ENCODE measurements at regions not wholly inside any gene's neighbourhood (a gene's known extent, or its start where the extent isn't known, plus 50 kb on each side); places are given as distances from the start of the nearest gene placed in this dataset.

GRCh38 chr2:155060896-155061295, 362.4 kb downstream of the KCNJ3 start:
- H3K27ac ChIP-seq (ENCODE audit: low read depth, low read length), result no peak overlapping the region
- no peaks in the 10 kb centered on the region for H3K9me3 ChIP-seq (ENCODE audit: control insufficient read depth, insufficient read depth, low read length)
- no peaks in the 10 kb centered on the region for H3K27me3 ChIP-seq (ENCODE audit: control insufficient read depth, insufficient read depth, low read length)
- H3K4me1 ChIP-seq (ENCODE audit: control insufficient read depth, insufficient read depth, low read length), result no peaks in the 10 kb centered on the region
- H3K36me3 ChIP-seq (ENCODE audit: control insufficient read depth, insufficient read depth, low read length), result no peaks in the 10 kb centered on the region
- H3K9ac ChIP-seq (ENCODE audit: low read depth, low read length), result no peak overlapping the region
- no peak overlapping the region for H3K4me3 ChIP-seq (ENCODE audit: low read depth, low read length)

DNA sequence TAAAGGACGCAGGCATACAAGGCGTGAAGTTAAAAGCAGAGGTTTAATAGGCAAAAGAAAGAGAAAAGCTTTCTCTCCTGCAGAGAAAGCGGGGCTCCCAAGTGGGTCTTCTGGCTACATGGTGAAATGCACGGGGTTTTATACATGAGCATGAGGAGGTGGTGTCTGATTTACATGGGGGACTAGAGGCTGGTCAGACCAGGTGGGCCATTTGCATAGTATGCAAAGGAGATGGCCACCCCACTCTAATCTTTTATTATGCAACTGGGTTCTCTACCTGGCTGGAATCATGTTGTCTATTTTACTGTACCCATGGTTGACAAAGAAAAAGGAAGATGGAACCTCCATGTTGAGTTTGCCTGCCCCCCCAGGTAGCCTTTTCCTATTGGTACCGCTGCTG, 356.2 kb downstream of the KCNJ3 start:
- Histone ChIP-seq H3K9ac (ENCODE audit: low read depth, low read length) (no peak overlapping the region), H3K4me1 (ENCODE audit: control insufficient read depth, insufficient read depth, low read length) (peaks cover 3% of the 10 kb centered on the region; the same call in 1 of the 2 replicates), H3K27ac (ENCODE audit: low read depth, low read length) (no peak overlapping the region), H3K4me3 (ENCODE audit: low read depth, low read length) (no peak overlapping the region), H3K27me3 (ENCODE audit: control insufficient read depth, insufficient read depth, low read length) (no peaks in the 10 kb centered on the region), H3K36me3 (ENCODE audit: control insufficient read depth, insufficient read depth, low read length) (no peaks in the 10 kb centered on the region), H3K9me3 (ENCODE audit: control insufficient read depth, insufficient read depth, low read length) (no peaks in the 10 kb centered on the region)

DNA sequence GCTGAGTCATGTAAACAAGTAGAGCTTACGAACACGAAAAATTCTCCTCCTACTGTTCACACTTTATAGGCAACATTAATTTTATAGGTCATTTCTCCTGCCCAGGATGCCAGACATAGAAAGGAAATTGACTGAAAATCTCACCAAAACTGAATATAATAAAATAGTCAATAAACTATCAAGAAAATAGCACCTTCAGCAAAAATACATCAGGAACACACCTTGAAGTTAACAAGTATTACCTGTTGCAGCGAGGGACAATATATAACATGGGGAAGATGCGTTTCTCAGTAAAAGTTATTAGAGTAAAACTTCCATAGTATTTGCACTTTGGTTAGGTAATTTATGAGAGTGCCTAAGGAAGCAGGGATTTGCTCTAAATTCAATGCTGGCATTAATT, 344.6 kb downstream of the KCNJ3 start:
- Histone ChIP-seq H3K27ac (ENCODE audit: low read depth, low read length) (no peak overlapping the region), H3K4me1 (ENCODE audit: control insufficient read depth, insufficient read depth, low read length) (no peaks in the 10 kb centered on the region), H3K9me3 (ENCODE audit: control insufficient read depth, insufficient read depth, low read length) (peaks cover 4% of the 10 kb centered on the region), H3K9ac (ENCODE audit: low read depth, low read length) (no peak overlapping the region), H3K27me3 (ENCODE audit: control insufficient read depth, insufficient read depth, low read length) (no peaks in the 10 kb centered on the region), H3K36me3 (ENCODE audit: control insufficient read depth, insufficient read depth, low read length) (no peaks in the 10 kb centered on the region), H3K4me3 (ENCODE audit: low read depth, low read length) (no peak overlapping the region)

- H3K4me1 ChIP-seq (ENCODE audit: control insufficient read depth, insufficient read depth, low read length), result no peaks in the 10 kb centered on the region
- H3K27me3 ChIP-seq (ENCODE audit: control insufficient read depth, insufficient read depth, low read length), result no peaks in the 10 kb centered on the region
- H3K9ac ChIP-seq (ENCODE audit: low read depth, low read length), result no peak overlapping the region
Measured at GRCh38 chr2:155035308-155035707, 336.8 kb downstream of the KCNJ3 start.

DNA sequence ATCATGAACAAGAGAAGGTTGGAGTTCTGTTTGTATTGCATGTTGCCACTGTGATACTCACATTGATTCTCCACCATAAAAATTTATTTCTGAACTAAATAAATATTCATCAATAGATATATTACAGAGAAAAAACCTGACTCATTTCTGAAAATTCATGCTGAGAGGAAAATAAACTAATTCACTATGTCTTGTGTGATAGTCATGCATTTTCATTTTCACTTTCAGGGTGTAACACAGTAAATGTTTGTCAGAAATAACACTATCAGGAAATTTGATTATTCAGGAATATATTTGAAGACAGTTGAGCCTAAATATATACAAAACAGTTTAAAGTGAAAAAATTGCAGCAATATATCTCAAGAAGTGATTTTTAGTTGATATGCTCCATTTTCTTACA, 335.2 kb downstream of the KCNJ3 start:
- Histone ChIP-seq H3K27ac (ENCODE audit: low read depth, low read length) (no peak overlapping the region), H3K9ac (ENCODE audit: low read depth, low read length) (no peak overlapping the region), H3K36me3 (ENCODE audit: control insufficient read depth, insufficient read depth, low read length) (no peaks in the 10 kb centered on the region), H3K27me3 (ENCODE audit: control insufficient read depth, insufficient read depth, low read length) (no peaks in the 10 kb centered on the region), H3K4me3 (ENCODE audit: low read depth, low read length) (no peak overlapping the region), H3K4me1 (ENCODE audit: control insufficient read depth, insufficient read depth, low read length) (no peaks in the 10 kb centered on the region), H3K9me3 (ENCODE audit: control insufficient read depth, insufficient read depth, low read length) (no peaks in the 10 kb centered on the region)

More at GRCh38 chr2:155035308-155035707, 336.8 kb downstream of the KCNJ3 start:
- Histone ChIP-seq H3K4me3 (ENCODE audit: low read depth, low read length) (no peak overlapping the region), H3K27ac (ENCODE audit: low read depth, low read length) (no peak overlapping the region), H3K36me3 (ENCODE audit: control insufficient read depth, insufficient read depth, low read length) (no peaks in the 10 kb centered on the region), H3K9me3 (ENCODE audit: control insufficient read depth, insufficient read depth, low read length) (no peaks in the 10 kb centered on the region)

DNA sequence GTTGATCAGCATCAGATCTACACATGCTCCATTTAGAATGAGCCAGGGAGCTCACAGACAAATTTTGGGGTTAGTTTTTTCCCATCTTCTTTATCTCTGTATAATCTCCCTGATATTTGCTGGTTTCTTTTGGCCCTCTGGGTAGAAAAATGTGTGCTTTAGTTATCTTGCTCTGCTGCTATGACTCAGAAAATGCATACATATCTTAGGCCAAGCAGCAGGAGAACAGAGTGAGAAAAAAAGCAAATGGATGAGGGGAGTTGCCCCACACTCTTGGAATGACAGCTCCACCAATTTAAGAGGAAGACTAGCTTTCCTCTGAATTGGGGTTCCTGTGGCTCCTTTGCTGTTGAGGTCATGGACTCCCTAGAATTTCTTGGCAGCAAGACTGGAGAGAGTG, 331.8 kb downstream of the KCNJ3 start:
- H3K27me3 ChIP-seq (ENCODE audit: control insufficient read depth, insufficient read depth, low read length), result no peaks in the 10 kb centered on the region
- H3K27ac ChIP-seq (ENCODE audit: low read depth, low read length), result no peak overlapping the region
- no peak overlapping the region for H3K9ac ChIP-seq (ENCODE audit: low read depth, low read length)
- no peak overlapping the region for H3K4me3 ChIP-seq (ENCODE audit: low read depth, low read length)
- no peaks in the 10 kb centered on the region for H3K4me1 ChIP-seq (ENCODE audit: control insufficient read depth, insufficient read depth, low read length)
- H3K9me3 ChIP-seq (ENCODE audit: control insufficient read depth, insufficient read depth, low read length), result no peaks in the 10 kb centered on the region
- no peaks in the 10 kb centered on the region for H3K36me3 ChIP-seq (ENCODE audit: control insufficient read depth, insufficient read depth, low read length)

GRCh38 chr2:155026651-155027174, 328.2 kb downstream of the KCNJ3 start:
- H3K9ac ChIP-seq (ENCODE audit: low read depth, low read length), result no peak overlapping the region
- no peaks in the 10 kb centered on the region for H3K4me1 ChIP-seq (ENCODE audit: control insufficient read depth, insufficient read depth, low read length)
- no peaks in the 10 kb centered on the region for H3K9me3 ChIP-seq (ENCODE audit: control insufficient read depth, insufficient read depth, low read length)
- no peaks in the 10 kb centered on the region for H3K36me3 ChIP-seq (ENCODE audit: control insufficient read depth, insufficient read depth, low read length)
- no peaks in the 10 kb centered on the region for H3K27me3 ChIP-seq (ENCODE audit: control insufficient read depth, insufficient read depth, low read length)
- no peak overlapping the region for H3K4me3 ChIP-seq (ENCODE audit: low read depth, low read length)
- H3K27ac ChIP-seq (ENCODE audit: low read depth, low read length), result no peak overlapping the region

DNA sequence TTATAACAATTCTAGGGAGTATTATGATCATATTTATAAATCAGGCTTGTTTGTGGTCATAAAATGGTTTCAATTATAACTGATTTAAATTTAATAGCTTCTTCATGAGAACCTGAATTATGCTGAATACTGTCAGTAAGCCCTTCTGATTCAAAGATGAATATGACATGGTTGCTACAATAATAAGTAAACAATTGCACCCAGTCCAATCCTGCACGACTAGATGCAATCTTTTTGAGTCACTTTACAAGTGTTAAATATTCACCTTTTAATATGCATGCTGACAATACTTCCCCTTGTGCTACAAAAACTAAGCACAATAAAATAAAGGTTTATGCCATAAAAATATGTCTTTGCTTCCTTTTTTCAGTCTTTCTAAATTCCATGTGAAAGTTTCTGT, 325.2 kb downstream of the KCNJ3 start:
- no peak overlapping the region for H3K9ac ChIP-seq (ENCODE audit: low read depth, low read length)
- H3K4me3 ChIP-seq (ENCODE audit: low read depth, low read length), result no peak overlapping the region
- no peaks in the 10 kb centered on the region for H3K36me3 ChIP-seq (ENCODE audit: control insufficient read depth, insufficient read depth, low read length)
- no peaks in the 10 kb centered on the region for H3K4me1 ChIP-seq (ENCODE audit: control insufficient read depth, insufficient read depth, low read length)
- H3K27me3 ChIP-seq (ENCODE audit: control insufficient read depth, insufficient read depth, low read length), result no peaks in the 10 kb centered on the region
- no peaks in the 10 kb centered on the region for H3K9me3 ChIP-seq (ENCODE audit: control insufficient read depth, insufficient read depth, low read length)
- no peak overlapping the region for H3K27ac ChIP-seq (ENCODE audit: low read depth, low read length)

DNA sequence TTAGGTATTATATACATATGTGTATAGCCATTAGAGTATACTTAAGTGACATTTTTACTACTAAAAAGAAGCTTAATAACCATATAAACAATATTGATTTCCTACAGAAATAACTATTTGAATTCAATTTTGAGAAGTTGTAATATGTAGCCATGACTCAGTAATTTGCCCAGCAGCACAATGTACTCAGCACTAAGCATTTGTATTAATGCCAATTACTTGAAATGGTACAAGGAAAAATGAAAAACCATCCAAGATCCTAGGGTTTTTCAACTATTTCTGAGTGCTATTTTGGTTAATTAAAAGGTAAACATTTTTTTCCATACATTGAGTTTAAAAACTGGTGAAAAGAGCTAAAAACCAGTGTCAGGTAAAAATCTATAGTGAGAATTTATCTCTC, 324.0 kb downstream of the KCNJ3 start:
- Histone ChIP-seq H3K9ac (ENCODE audit: low read depth, low read length) (no peak overlapping the region), H3K4me1 (ENCODE audit: control insufficient read depth, insufficient read depth, low read length) (no peaks in the 10 kb centered on the region), H3K27me3 (ENCODE audit: control insufficient read depth, insufficient read depth, low read length) (no peaks in the 10 kb centered on the region), H3K4me3 (ENCODE audit: low read depth, low read length) (no peak overlapping the region), H3K36me3 (ENCODE audit: control insufficient read depth, insufficient read depth, low read length) (no peaks in the 10 kb centered on the region), H3K27ac (ENCODE audit: low read depth, low read length) (no peak overlapping the region), H3K9me3 (ENCODE audit: control insufficient read depth, insufficient read depth, low read length) (no peaks in the 10 kb centered on the region)

DNA sequence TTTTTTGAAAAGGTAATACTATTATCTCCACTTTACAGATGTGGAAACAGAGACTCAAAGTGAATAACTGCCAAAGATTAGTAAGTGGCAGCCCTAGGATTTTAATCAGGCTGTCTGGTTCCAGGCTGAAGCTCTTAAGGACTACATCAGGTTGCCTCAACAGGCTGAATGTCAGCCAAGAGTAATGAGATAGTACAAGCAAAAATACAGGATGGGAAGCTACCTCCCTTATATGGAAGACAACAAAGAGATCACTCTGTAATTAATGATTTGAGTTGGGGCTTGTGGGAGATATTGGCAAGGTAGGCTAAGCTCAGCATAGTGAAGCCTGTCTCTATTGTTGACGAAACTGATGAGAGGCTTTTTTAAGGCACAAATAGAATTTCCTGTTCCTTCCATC, 323.1 kb downstream of the KCNJ3 start:
- H3K9me3 ChIP-seq (ENCODE audit: control insufficient read depth, insufficient read depth, low read length), result no peaks in the 10 kb centered on the region
- no peak overlapping the region for H3K9ac ChIP-seq (ENCODE audit: low read depth, low read length)
- H3K27me3 ChIP-seq (ENCODE audit: control insufficient read depth, insufficient read depth, low read length), result no peaks in the 10 kb centered on the region
- H3K4me3 ChIP-seq (ENCODE audit: low read depth, low read length), result no peak overlapping the region
- no peak overlapping the region for H3K27ac ChIP-seq (ENCODE audit: low read depth, low read length)
- H3K36me3 ChIP-seq (ENCODE audit: control insufficient read depth, insufficient read depth, low read length), result no peaks in the 10 kb centered on the region
- no peaks in the 10 kb centered on the region for H3K4me1 ChIP-seq (ENCODE audit: control insufficient read depth, insufficient read depth, low read length)

- H3K27me3 ChIP-seq (ENCODE audit: control insufficient read depth, insufficient read depth, low read length), result no peaks in the 10 kb centered on the region
- H3K4me3 ChIP-seq (ENCODE audit: low read depth, low read length), result no peak overlapping the region
- no peaks in the 10 kb centered on the region for H3K9me3 ChIP-seq (ENCODE audit: control insufficient read depth, insufficient read depth, low read length)
- no peaks in the 10 kb centered on the region for H3K4me1 ChIP-seq (ENCODE audit: control insufficient read depth, insufficient read depth, low read length)
- no peaks in the 10 kb centered on the region for H3K36me3 ChIP-seq (ENCODE audit: control insufficient read depth, insufficient read depth, low read length)
- H3K9ac ChIP-seq (ENCODE audit: low read depth, low read length), result no peak overlapping the region
- H3K27ac ChIP-seq (ENCODE audit: low read depth, low read length), result no peak overlapping the region
Measured at GRCh38 chr2:155020246-155020645, 321.8 kb downstream of the KCNJ3 start.

- no peak overlapping the region for H3K9ac ChIP-seq (ENCODE audit: low read depth, low read length)
- H3K36me3 ChIP-seq (ENCODE audit: control insufficient read depth, insufficient read depth, low read length), result no peaks in the 10 kb centered on the region
- H3K4me1 ChIP-seq (ENCODE audit: control insufficient read depth, insufficient read depth, low read length), result no peaks in the 10 kb centered on the region
- no peak overlapping the region for H3K27ac ChIP-seq (ENCODE audit: low read depth, low read length)
- no peak overlapping the region for H3K4me3 ChIP-seq (ENCODE audit: low read depth, low read length)
- H3K27me3 ChIP-seq (ENCODE audit: control insufficient read depth, insufficient read depth, low read length), result no peaks in the 10 kb centered on the region
- H3K9me3 ChIP-seq (ENCODE audit: control insufficient read depth, insufficient read depth, low read length), result no peaks in the 10 kb centered on the region
Measured at GRCh38 chr2:155010925-155011324, 312.4 kb downstream of the KCNJ3 start.
